NT2/D1 (cell line): ENCODE measurements at regions not wholly inside any gene's neighbourhood (a gene's known extent, or its start where the extent isn't known, plus 50 kb on each side); places are given as distances from the start of the nearest gene placed in this dataset.

Experiments
- SUZ12 ChIP-seq: IDR thresholded peaks from 2 replicates; pipeline ENCODE4 v1.6.1; 2011; ENCODE audit not compliant: insufficient read length, insufficient read depth; ENCODE audit errors: extremely low read depth
- ZNF274 ChIP-seq: IDR thresholded peaks from 2 replicates; pipeline ENCODE4 v1.6.1; 2011; ENCODE audit warnings: mild to moderate bottlenecking, low read depth, low read length

DNA sequence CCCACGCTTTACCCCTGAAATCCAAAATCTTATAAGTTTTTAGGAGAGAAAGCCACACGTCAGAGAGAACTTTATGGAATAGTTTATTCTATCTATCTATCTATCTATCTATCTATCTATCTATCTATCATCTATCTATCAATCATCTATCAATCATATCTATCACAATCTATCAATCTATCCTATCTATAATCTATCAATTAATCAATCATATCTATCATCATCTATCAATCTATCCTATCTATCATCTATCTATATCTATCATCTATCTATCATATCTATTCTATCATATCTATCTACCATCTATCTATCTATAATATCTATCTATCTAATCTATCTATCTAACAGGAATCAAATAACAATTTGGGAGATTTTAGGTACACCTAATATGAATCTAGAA, 115.1 kb downstream of the FGF9 start:
- TF ChIP-seq SUZ12 (no peak), ZNF274 (no peak)
